GM12878 (cell line): ENCODE measurements at regions not wholly inside any gene's neighbourhood (a gene's known extent, or its start where the extent isn't known, plus 50 kb on each side); places are given as distances from the start of the nearest gene placed in this dataset.
A peak's percentile ranks its signal among the peaks of the same experiment; 100 is the strongest.

Experiments
- ATAC-seq: fragments of 200-7000 bp; cut with Tn5 transposase; 3 replicates; pipeline ENCODE4 v1.9.1; 2020; ENCODE audit warnings: mild to moderate bottlenecking, moderate library complexity
- BruUV-seq: library from RNA; stranded (reverse); fragments of 400-500 nt; replicated peaks from 2 replicates; lab custom pipeline; 2021; lab: Mats Ljungman, UMichigan
- CTCF ChIA-PET: fragments of 300-600 bp; sonication (Branson Sonifier 250); formaldehyde crosslinking; extraction: SDS; loops from one replicate; lab custom pipeline; 2021; ENCODE audit warnings: inconsistent platforms; lab: Yijun Ruan, JAX
- POLR2A ChIA-PET: fragments of 350-600 bp; formaldehyde crosslinking; extraction: SDS; loops from one replicate; lab custom pipeline; 2021; ENCODE audit warnings: inconsistent platforms; lab: Charles Lee
- RAD21 ChIA-PET: fragments of 300-600 bp; sonication (Branson Sonifier 250); formaldehyde crosslinking; loops from one replicate; lab custom pipeline; 2023; ENCODE audit warnings: antibody characterized with exemption; ENCODE audit not compliant: unreplicated experiment; lab: Charles Lee
- SMC1A ChIA-PET: fragments of 300-600 bp; sonication (Branson Sonifier 250); formaldehyde crosslinking; loops from one replicate; lab custom pipeline; 2023; ENCODE audit not compliant: unreplicated experiment, uncharacterized antibody; lab: Charles Lee
- DNase-seq: peaks from one replicate; pipeline ENCODE4 v3.0.0-alpha.2; 2011; ENCODE audit warnings: low read depth, low spot score
- FAIRE-seq: peaks from 3 replicates; lab custom pipeline; 2011; peaks lifted over from hg19 to GRCh38; lab: Jason Lieb, UNC
- H2AFZ ChIP-seq: 2 replicates; pipeline ENCODE4 v1.6.0; 2011; ENCODE audit warnings: low read depth, low read length, control low read depth; ENCODE audit not compliant: control insufficient read depth
- H3K27ac ChIP-seq: 2 replicates; pipeline ENCODE4 v1.5.1; 2011; ENCODE audit warnings: control low read depth; ENCODE audit not compliant: control insufficient read depth, insufficient read depth
- H3K27me3 ChIP-seq, 2 experiments: replicated peaks in 1 of 2; 2 replicates each; pipeline versions ENCODE4 v1.6.0 to v1.6.1; 2011; ENCODE audit warnings: low read length in 1 of 2; ENCODE audit not compliant: control insufficient read depth in 2 of 2, insufficient read depth in 2 of 2
- H3K36me3 ChIP-seq, 2 experiments: 2 replicates each; pipeline ENCODE4 v1.5.1; 2011; ENCODE audit warnings: low read length in 1 of 2; ENCODE audit not compliant: control insufficient read depth in 2 of 2, insufficient read depth in 2 of 2
- H3K4me1 ChIP-seq: 2 replicates; pipeline ENCODE4 v1.6.1; 2011; ENCODE audit warnings: mild to moderate bottlenecking, low read length, moderate library complexity, mixed read lengths; ENCODE audit not compliant: control insufficient read depth, insufficient read depth
- H3K4me2 ChIP-seq: 2 replicates; pipeline ENCODE4 v1.6.0; 2011; ENCODE audit warnings: control low read depth; ENCODE audit not compliant: control insufficient read depth, insufficient read depth
- H3K4me3 ChIP-seq: fragments of 200-600 bp; sonication (generic); 2 replicates; pipeline ENCODE4 v1.5.1; 2016
- H3K79me2 ChIP-seq: 2 replicates; pipeline ENCODE4 v1.6.0; 2011; ENCODE audit warnings: low read length; ENCODE audit not compliant: control insufficient read depth, insufficient read depth
- H3K9ac ChIP-seq: 2 replicates; pipeline ENCODE4 v1.8.0; 2011; ENCODE audit warnings: low read length, control low read depth, mixed read lengths; ENCODE audit not compliant: control insufficient read depth, insufficient read depth
- H3K9me3 ChIP-seq: replicated peaks from 3 replicates; pipeline ENCODE4 v1.5.1; 2011; ENCODE audit warnings: mild to moderate bottlenecking, low read length; ENCODE audit not compliant: control insufficient read depth, insufficient read depth
- H4K20me1 ChIP-seq: 2 replicates; pipeline ENCODE4 v1.6.0; 2011; ENCODE audit not compliant: control insufficient read depth, insufficient read depth
- CBX5 ChIP-seq: sonication (generic); IDR thresholded peaks from 2 replicates; pipeline ENCODE4 v1.6.1; 2016; ENCODE audit warnings: low read depth, moderate library complexity, mild to moderate bottlenecking, inconsistent platforms
- CEBPB ChIP-seq, 2 experiments: fragments of 150-350 bp in 1 of 2; IDR thresholded peaks; 2 replicates each; pipeline ENCODE4 v1.6.1; 2012 to 2014; ENCODE audit warnings: low read depth in 2 of 2, low read length in 2 of 2, borderline replicate concordance in 1 of 2, inconsistent platforms in 1 of 2
- KDM1A ChIP-seq: fragments of 200-600 bp; sonication (generic); IDR thresholded peaks from 2 replicates; pipeline ENCODE4 v1.6.1; 2016; ENCODE audit warnings: borderline replicate concordance
- RAD21 ChIP-seq: IDR thresholded peaks from 2 replicates; pipeline ENCODE4 v1.6.1; 2011; ENCODE audit warnings: mild to moderate bottlenecking, low read depth, low read length, moderate library complexity; ENCODE audit not compliant: insufficient read depth
- SMC3 ChIP-seq: IDR thresholded peaks from 2 replicates; pipeline ENCODE4 v1.6.1; 2011; ENCODE audit warnings: low read length, improper control_type of control experiment, borderline replicate concordance
- SP1 ChIP-seq: IDR thresholded peaks from one replicate; pipeline ENCODE4 v1.6.1; 2011; ENCODE audit warnings: low read depth, low read length
- SRF ChIP-seq, 2 experiments: IDR thresholded peaks; 2 replicates each; pipeline ENCODE4 v1.6.1; 2011; ENCODE audit warnings: low read depth in 2 of 2, low read length in 2 of 2, mild to moderate bottlenecking in 1 of 2, moderate library complexity in 1 of 2
- ZNF274 ChIP-seq: IDR thresholded peaks from one replicate; pipeline ENCODE4 v1.8.0; 2011; ENCODE audit not compliant: insufficient read length, insufficient read depth
- WGBS: methylation state at CpG from one replicate; pipeline ENCODE4 v1.1.6; 2016; ENCODE audit warnings: low lambda C conversion rate; ENCODE audit not compliant: insufficient replicate concordance, insufficient coverage; ENCODE audit errors: missing lambda C conversion rate; 5-methylcytosine and 5-hydroxymethylcytosine counted together
- in situ Hi-C: fragments of 300-500 bp; cut with MboI; formaldehyde crosslinking; loops from 9 replicates; pipeline ENCODE4 v1.14.3; 2018; ENCODE audit warnings: mixed read lengths
- intact Hi-C: fragments of 100-400 bp; cut with micrococcal nuclease; formaldehyde crosslinking; loops from one replicate; pipeline ENCODE4 v1.14.2; 2022; ENCODE audit not compliant: unreplicated experiment
- TF ChIP-seq, protein P1 (sequence below): fragments of 150-350 bp; IDR thresholded peaks from 2 replicates; pipeline ENCODE4 v1.6.1; 2014; ENCODE audit warnings: mild to moderate bottlenecking, low read depth, low read length
- TF ChIP-seq, protein P2 (sequence below), 3 experiments: IDR thresholded peaks in 2 of 3; conservative IDR thresholded peaks in 1 of 3; 2 replicates each; pipeline ENCODE4 v1.5.1; 2011; ENCODE audit warnings: low read depth in 3 of 3, low read length in 3 of 3, mild to moderate bottlenecking in 3 of 3, control low read depth in 2 of 3, moderate library complexity in 2 of 3, inconsistent platforms in 1 of 3, mixed read lengths in 1 of 3; ENCODE audit not compliant: control insufficient read depth in 2 of 3, insufficient read depth in 1 of 3; ENCODE audit errors: extremely low read depth in 1 of 3

DNA sequence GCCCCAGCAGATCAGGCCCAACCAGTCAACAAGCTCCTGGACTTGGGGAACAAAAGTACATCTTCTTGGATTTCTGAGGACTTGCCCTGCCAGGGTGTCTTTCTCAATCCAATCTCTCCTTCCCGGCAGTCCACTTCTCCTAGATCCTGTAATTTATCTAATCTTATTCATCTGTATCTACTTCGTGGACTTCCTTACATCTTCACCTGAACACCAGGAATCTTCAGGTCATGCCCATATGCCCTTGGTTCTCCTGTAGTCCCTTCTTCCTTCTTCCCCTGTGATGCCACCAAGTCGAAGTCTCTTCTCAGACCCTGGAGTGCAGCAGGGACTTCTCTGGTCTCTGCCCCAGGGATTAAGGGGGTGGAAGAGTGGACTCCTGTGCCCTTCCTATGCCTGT lies 100.3 kb downstream of the ZNF280B start (continued):
- TF ChIP-seq, protein P1, sequence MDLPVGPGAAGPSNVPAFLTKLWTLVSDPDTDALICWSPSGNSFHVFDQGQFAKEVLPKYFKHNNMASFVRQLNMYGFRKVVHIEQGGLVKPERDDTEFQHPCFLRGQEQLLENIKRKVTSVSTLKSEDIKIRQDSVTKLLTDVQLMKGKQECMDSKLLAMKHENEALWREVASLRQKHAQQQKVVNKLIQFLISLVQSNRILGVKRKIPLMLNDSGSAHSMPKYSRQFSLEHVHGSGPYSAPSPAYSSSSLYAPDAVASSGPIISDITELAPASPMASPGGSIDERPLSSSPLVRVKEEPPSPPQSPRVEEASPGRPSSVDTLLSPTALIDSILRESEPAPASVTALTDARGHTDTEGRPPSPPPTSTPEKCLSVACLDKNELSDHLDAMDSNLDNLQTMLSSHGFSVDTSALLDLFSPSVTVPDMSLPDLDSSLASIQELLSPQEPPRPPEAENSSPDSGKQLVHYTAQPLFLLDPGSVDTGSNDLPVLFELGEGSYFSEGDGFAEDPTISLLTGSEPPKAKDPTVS: no peak
- no peak for TF ChIP-seq ZNF274
- no peak for TF ChIP-seq SP1
- TF ChIP-seq CEBPB (IDR thresholded peaks at IDR 0.05; ENCODE audit: borderline replicate concordance in 1 of 2, low read depth in 2 of 2, low read length in 2 of 2): no peak
- no peak for TF ChIP-seq CBX5

DNA sequence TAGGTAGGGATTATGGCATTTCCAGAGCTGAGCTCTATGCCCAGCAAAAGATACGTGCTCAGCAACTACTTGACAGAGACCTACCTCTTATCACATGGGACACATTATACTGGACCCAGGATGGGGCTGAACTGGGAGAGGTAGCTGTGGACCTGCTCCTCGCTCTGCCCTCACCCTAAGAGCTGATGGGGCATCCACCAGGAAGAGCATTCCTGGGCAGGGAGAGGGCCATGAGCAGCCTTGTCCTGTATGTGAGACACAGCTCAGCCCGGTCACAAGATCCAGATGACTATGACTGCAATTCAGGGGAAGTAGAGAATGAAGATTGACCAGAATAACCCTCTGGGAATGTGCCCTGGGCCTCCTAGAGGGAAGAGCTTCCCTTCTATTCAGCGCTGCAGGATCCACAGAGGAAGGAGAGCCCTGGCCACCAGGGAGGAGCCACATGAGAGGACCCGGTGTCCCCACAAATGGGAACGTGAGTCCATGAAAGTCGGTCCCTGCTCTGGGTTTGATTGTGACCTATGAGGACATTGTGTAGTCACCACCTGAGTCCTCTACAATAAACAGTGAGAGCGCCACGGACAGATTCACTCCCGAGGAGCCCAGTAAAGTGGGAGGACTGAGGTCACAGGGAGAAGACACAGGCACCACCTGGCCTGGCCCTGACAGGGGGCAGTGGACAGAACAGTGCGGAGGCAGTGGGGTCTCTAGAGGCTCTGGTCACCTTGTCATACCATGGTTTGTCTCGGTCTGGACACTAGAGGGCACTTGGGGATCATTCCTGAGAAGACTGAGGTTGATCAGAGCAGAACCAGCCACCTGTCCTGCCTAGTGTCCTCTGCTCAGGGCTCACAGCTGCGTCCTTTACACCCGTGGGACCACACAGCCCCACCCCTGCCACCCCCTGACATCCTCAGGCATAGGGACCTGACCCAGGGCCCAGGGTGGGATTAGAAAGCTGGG lies 99.5 kb downstream of the ZNF280B start:
- no peak overlapping the region for H3K4me3 ChIP-seq
- peak; percentile 44 for FAIRE-seq
- H3K27ac ChIP-seq: no peak overlapping the region
- H3K27me3 ChIP-seq: no peaks in the 10 kb centered on the region
- BruUV-seq: no TSS peak
- no peak overlapping the region for H2AFZ ChIP-seq
- in situ Hi-C loops: no loop called here
- WGBS: 16% methylated on average over 14 of the region's 14 CpGs
- H3K9me3 ChIP-seq: no peaks in the 10 kb centered on the region; the same call in 2 of the 3 replicates
- intact Hi-C loops: no loop called here
- RAD21 ChIA-PET: interaction anchor here (0.6 to 3.3 kb wide), 5 partner anchors 13 to 145 kb away, joined by 3 to 18 read pairs (median 3); no protein-coding TSS in a partner anchor
- no peaks in the 10 kb centered on the region; the same call in 1 of the 2 replicates for H3K4me1 ChIP-seq
- SMC1A ChIA-PET: interaction anchor here (0.8 to 2.4 kb wide), 5 partner anchors 14 to 203 kb away, joined by 3 to 6 read pairs (median 4); no protein-coding TSS in a partner anchor
- CTCF ChIA-PET: interaction anchor here (0.6 to 3.8 kb wide), 14 partner anchors 12 to 1306 kb away, joined by 3 to 33 read pairs (median 4); no protein-coding TSS in a partner anchor
- H3K36me3 ChIP-seq: no peaks in the 10 kb centered on the region
- no peak overlapping the region for H3K9ac ChIP-seq
- no peak for DNase-seq
- H3K4me2 ChIP-seq: no peak overlapping the region
- TF ChIP-seq KDM1A: no peak
- TF ChIP-seq, protein P2, sequence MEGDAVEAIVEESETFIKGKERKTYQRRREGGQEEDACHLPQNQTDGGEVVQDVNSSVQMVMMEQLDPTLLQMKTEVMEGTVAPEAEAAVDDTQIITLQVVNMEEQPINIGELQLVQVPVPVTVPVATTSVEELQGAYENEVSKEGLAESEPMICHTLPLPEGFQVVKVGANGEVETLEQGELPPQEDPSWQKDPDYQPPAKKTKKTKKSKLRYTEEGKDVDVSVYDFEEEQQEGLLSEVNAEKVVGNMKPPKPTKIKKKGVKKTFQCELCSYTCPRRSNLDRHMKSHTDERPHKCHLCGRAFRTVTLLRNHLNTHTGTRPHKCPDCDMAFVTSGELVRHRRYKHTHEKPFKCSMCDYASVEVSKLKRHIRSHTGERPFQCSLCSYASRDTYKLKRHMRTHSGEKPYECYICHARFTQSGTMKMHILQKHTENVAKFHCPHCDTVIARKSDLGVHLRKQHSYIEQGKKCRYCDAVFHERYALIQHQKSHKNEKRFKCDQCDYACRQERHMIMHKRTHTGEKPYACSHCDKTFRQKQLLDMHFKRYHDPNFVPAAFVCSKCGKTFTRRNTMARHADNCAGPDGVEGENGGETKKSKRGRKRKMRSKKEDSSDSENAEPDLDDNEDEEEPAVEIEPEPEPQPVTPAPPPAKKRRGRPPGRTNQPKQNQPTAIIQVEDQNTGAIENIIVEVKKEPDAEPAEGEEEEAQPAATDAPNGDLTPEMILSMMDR (IDR thresholded peaks at IDR 0.05 in 2 of 3, conservative IDR thresholded peaks at IDR 0.05 in 1 of 3; ENCODE audit: control insufficient read depth in 2 of 3, extremely low read depth in 1 of 3, insufficient read depth in 1 of 3, low read depth in 3 of 3, low read length in 3 of 3): peak; percentile 40 to 59 (median 48)
- peak; percentile 34; the same call in 1 of the 2 replicates for TF ChIP-seq SMC3
- peak; percentile 41; the same call in 1 of the 2 replicates for TF ChIP-seq RAD21
- no peak for TF ChIP-seq SRF (IDR thresholded peaks at IDR 0.05; ENCODE audit: low read depth in 2 of 2, low read length in 2 of 2)
- POLR2A ChIA-PET: no interaction called here
- H4K20me1 ChIP-seq: no peaks in the 10 kb centered on the region
- H3K79me2 ChIP-seq: no peaks in the 10 kb centered on the region
- peak; percentile 95 for ATAC-seq
